OCI-LY7 (cell line): ENCODE measurements at regions not wholly inside any gene's neighbourhood (a gene's known extent, or its start where the extent isn't known, plus 50 kb on each side); places are given as distances from the start of the nearest gene placed in this dataset.

Experiments used
- BruUV-seq: library from RNA; stranded (reverse); fragments of 400-500 nt; replicated peaks from 2 replicates; lab custom pipeline; 2021; lab: Mats Ljungman, UMichigan
- CTCF ChIA-PET: fragments of 300-600 bp; sonication (Branson Sonifier 250); formaldehyde crosslinking; loops from one replicate; lab custom pipeline; 2022; ENCODE audit warnings: antibody characterized with exemption; ENCODE audit not compliant: unreplicated experiment; lab: Charles Lee
- POLR2A ChIA-PET: fragments of 300-600 bp; sonication (Branson Sonifier 250); formaldehyde crosslinking; loops from one replicate; lab custom pipeline; 2022; ENCODE audit warnings: antibody characterized with exemption; lab: Charles Lee
- DNase-seq: peaks from one replicate; pipeline ENCODE4 v3.0.0-alpha.2; 2015; ENCODE audit warnings: low spot score
- H2AFZ ChIP-seq: fragments of 200-600 bp; sonication (generic), shearing (Covaris generic); 2 replicates; pipeline ENCODE4 v1.6.1; 2014; ENCODE audit warnings: mild to moderate bottlenecking, antibody characterized with exemption, low read length, moderate library complexity
- H3K27ac ChIP-seq: fragments of 200-600 bp; sonication (generic); 2 replicates; pipeline ENCODE4 v1.5.1; 2014; ENCODE audit warnings: mixed run types, low read depth, mild to moderate bottlenecking, moderate library complexity, low read length, inconsistent platforms; ENCODE audit not compliant: poor library complexity, severe bottlenecking
- H3K36me3 ChIP-seq: fragments of 200-600 bp; sonication (generic); 2 replicates; pipeline ENCODE4 v1.6.1; 2014; ENCODE audit warnings: mild to moderate bottlenecking, antibody characterized with exemption, low read length, moderate library complexity, mixed read lengths; ENCODE audit not compliant: insufficient read depth
- H3K4me1 ChIP-seq: fragments of 200-600 bp; sonication (generic); 2 replicates; pipeline ENCODE4 v1.5.1; 2014; ENCODE audit warnings: mild to moderate bottlenecking, low read length; ENCODE audit not compliant: insufficient read depth, poor library complexity, severe bottlenecking
- H3K4me2 ChIP-seq: fragments of 200-600 bp; sonication (generic); 2 replicates; pipeline ENCODE4 v1.6.1; 2014; ENCODE audit warnings: mild to moderate bottlenecking, low read length
- H3K4me3 ChIP-seq: fragments of 200-600 bp; sonication (generic); 2 replicates; pipeline ENCODE4 v1.5.1; 2014; ENCODE audit warnings: mild to moderate bottlenecking, low read depth, low read length; ENCODE audit not compliant: poor library complexity, severe bottlenecking
- H3K79me2 ChIP-seq: fragments of 200-600 bp; sonication (generic); 2 replicates; pipeline ENCODE4 v1.6.1; 2016; ENCODE audit warnings: low read depth, mild to moderate bottlenecking, low read length, moderate library complexity, mixed read lengths; ENCODE audit not compliant: insufficient read depth
- H3K9me2 ChIP-seq: fragments of 200-600 bp; sonication (generic); 2 replicates; pipeline ENCODE4 v1.6.1; 2016; ENCODE audit warnings: mild to moderate bottlenecking, low read length, mixed read lengths; ENCODE audit not compliant: insufficient read depth
- H3K9me3 ChIP-seq: fragments of 200-600 bp; sonication (generic); 2 replicates; pipeline ENCODE4 v1.6.1; 2014; ENCODE audit warnings: mild to moderate bottlenecking, mixed run types, low read length, mixed read lengths
- H4K20me1 ChIP-seq: fragments of 200-600 bp; sonication (generic); 2 replicates; pipeline ENCODE4 v1.6.1; 2014; ENCODE audit warnings: mild to moderate bottlenecking, antibody characterized with exemption, low read length, moderate library complexity, mixed read lengths; ENCODE audit not compliant: insufficient read depth
- CTCF ChIP-seq: fragments of 200-600 bp; sonication (generic); conservative IDR thresholded peaks from 2 replicates; pipeline ENCODE4 v1.5.1; 2014; ENCODE audit warnings: mild to moderate bottlenecking, antibody characterized with exemption, low read length, moderate library complexity, mixed read lengths
- EZH2phosphoT487 ChIP-seq: fragments of 200-600 bp; sonication (generic); IDR thresholded peaks from 2 replicates; pipeline ENCODE4 v1.6.1; 2018; ENCODE audit warnings: low read depth, borderline replicate concordance, mild to moderate bottlenecking, mixed run types, antibody characterized with exemption, low read length, moderate library complexity, mixed read lengths
- intact Hi-C: fragments of 100-400 bp; cut with micrococcal nuclease; formaldehyde crosslinking; loops from one replicate; pipeline ENCODE4 v1.10.0; 2022; ENCODE audit not compliant: unreplicated experiment

- no peaks in the 10 kb centered on the region for H3K79me2 ChIP-seq
- no peaks in the 10 kb centered on the region for H4K20me1 ChIP-seq
- ChIA-PET CTCF (no interaction called here), POLR2A (no interaction called here)
- H2AFZ ChIP-seq, result no peak overlapping the region
- no peak overlapping the region for H3K4me2 ChIP-seq
- no peaks in the 10 kb centered on the region for H3K4me1 ChIP-seq
- no peaks in the 10 kb centered on the region for H3K9me2 ChIP-seq
- no peaks in the 10 kb centered on the region for H3K9me3 ChIP-seq
- H3K27ac ChIP-seq, result no peak overlapping the region
- no peaks in the 10 kb centered on the region for H3K36me3 ChIP-seq
- intact Hi-C loops, result no loop called here
- no peak for TF ChIP-seq CTCF
- TF ChIP-seq EZH2phosphoT487, result no peak
- no peak for DNase-seq
- H3K4me3 ChIP-seq, result no peak overlapping the region
- BruUV-seq, result no TSS peak
Measured at GRCh38 chr5:57960569-57960968, 478.0 kb upstream of the ACTBL2 start.

DNA sequence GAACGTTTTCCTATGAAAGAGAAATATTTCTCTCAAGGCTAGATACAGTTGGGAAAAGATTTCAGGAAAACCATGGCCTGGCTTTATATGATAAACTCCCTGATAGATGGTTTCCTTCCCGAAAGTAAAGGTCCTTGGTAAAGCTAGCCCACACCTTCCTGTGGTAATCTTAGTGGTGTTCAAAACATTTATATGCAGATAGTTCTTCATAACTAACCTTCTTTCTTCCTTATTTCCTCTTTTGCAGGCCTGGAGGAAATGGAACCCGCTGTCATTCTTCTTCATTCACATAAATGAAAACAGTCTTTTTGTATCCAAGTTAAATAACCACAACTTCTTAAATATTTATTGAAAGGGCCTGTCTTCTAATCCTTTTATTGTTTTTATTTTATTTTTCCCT is 474.0 kb upstream of the ACTBL2 start:
- Histone ChIP-seq H2AFZ (no peak overlapping the region), H3K4me3 (no peak overlapping the region), H3K9me3 (no peaks in the 10 kb centered on the region), H3K79me2 (no peaks in the 10 kb centered on the region), H3K36me3 (no peaks in the 10 kb centered on the region), H3K9me2 (no peaks in the 10 kb centered on the region), H3K27ac (no peak overlapping the region), H3K4me1 (no peaks in the 10 kb centered on the region), H4K20me1 (no peaks in the 10 kb centered on the region), H3K4me2 (no peak overlapping the region)
- no TSS peak for BruUV-seq
- ChIA-PET CTCF (no interaction called here), POLR2A (no interaction called here)
- DNase-seq, result no peak
- TF ChIP-seq CTCF, result no peak
- intact Hi-C loops, result no loop called here

- no peak overlapping the region for H3K4me2 ChIP-seq
- DNase-seq, result no peak
- ChIA-PET POLR2A (no interaction called here), CTCF (no interaction called here)
- no peaks in the 10 kb centered on the region; the same call in 1 of the 2 replicates for H3K9me2 ChIP-seq
- H2AFZ ChIP-seq, result no peak overlapping the region
- H3K36me3 ChIP-seq, result no peaks in the 10 kb centered on the region
- no peak for TF ChIP-seq EZH2phosphoT487
- TF ChIP-seq CTCF, result no peak
- no peaks in the 10 kb centered on the region for H4K20me1 ChIP-seq
- H3K27ac ChIP-seq, result no peak overlapping the region
- intact Hi-C loops, result no loop called here
- H3K4me1 ChIP-seq, result no peaks in the 10 kb centered on the region
- no peaks in the 10 kb centered on the region for H3K9me3 ChIP-seq
- H3K79me2 ChIP-seq, result no peaks in the 10 kb centered on the region
- H3K4me3 ChIP-seq, result no peak overlapping the region
- no TSS peak for BruUV-seq
Measured at GRCh38 chr5:57955511-57955910, 472.9 kb upstream of the ACTBL2 start.
